SK-N-SH treated with all-trans-retinoic acid at 6 μM for 48 hours (cell line): ENCODE measurements at regions not wholly inside any gene's neighbourhood (a gene's known extent, or its start where the extent isn't known, plus 50 kb on each side); places are given as distances from the start of the nearest gene placed in this dataset.

Source experiments
- ARNTL ChIP-seq: fragments of 450-650 bp; formaldehyde crosslinking; IDR thresholded peaks from 2 replicates; pipeline ENCODE4 v1.5.0; 2020; ENCODE audit warnings: low read depth, mild to moderate bottlenecking, moderate library complexity, borderline replicate concordance
- BACH2 ChIP-seq: fragments of 250-450 bp; sonication (Bioruptor Pico); IDR thresholded peaks from 2 replicates; pipeline ENCODE4 v1.9.0; 2021; ENCODE audit warnings: mild to moderate bottlenecking, borderline replicate concordance
- CSDC2 ChIP-seq: fragments of 250-450 bp; sonication (Bioruptor Pico); IDR thresholded peaks from 2 replicates; pipeline ENCODE4 v1.5.0; 2020; ENCODE audit warnings: mild to moderate bottlenecking, moderate library complexity
- ISL1 ChIP-seq: fragments of 250-450 bp; sonication (Bioruptor Pico); IDR thresholded peaks from 2 replicates; pipeline ENCODE4 v2.1.2; 2022; ENCODE audit warnings: mild to moderate bottlenecking, moderate library complexity
- OSR1 ChIP-seq: fragments of 250-450 bp; sonication (Bioruptor Pico); IDR thresholded peaks from 2 replicates; pipeline ENCODE4 v1.8.0; 2022; ENCODE audit warnings: moderate library complexity, mild to moderate bottlenecking, inconsistent platforms
- PATZ1 ChIP-seq: fragments of 250-450 bp; sonication (Bioruptor Pico); IDR thresholded peaks from 2 replicates; pipeline ENCODE4 v1.8.0; 2020; ENCODE audit warnings: mild to moderate bottlenecking, moderate library complexity, borderline replicate concordance
- PPARA ChIP-seq: fragments of 250-450 bp; sonication (Bioruptor Pico); IDR thresholded peaks from 2 replicates; pipeline ENCODE4 v1.5.0; 2020; ENCODE audit warnings: mild to moderate bottlenecking, borderline replicate concordance
- TSHZ2 ChIP-seq: fragments of 250-450 bp; sonication (Bioruptor Pico); IDR thresholded peaks from 2 replicates; pipeline ENCODE4 v1.5.0; 2020; ENCODE audit warnings: mild to moderate bottlenecking, moderate library complexity
- ZFP30 ChIP-seq: fragments of 450-650 bp; formaldehyde crosslinking; IDR thresholded peaks from 2 replicates; pipeline ENCODE4 v1.5.0; 2022; ENCODE audit warnings: mild to moderate bottlenecking, moderate library complexity
- ZNF565 ChIP-seq: fragments of 450-650 bp; formaldehyde crosslinking; conservative IDR thresholded peaks from 2 replicates; pipeline ENCODE4 v1.5.0; 2020; ENCODE audit warnings: low read depth, mild to moderate bottlenecking, moderate library complexity
- TF ChIP-seq, protein P1 (sequence below): fragments of 250-450 bp; sonication (Bioruptor Pico); IDR thresholded peaks from 2 replicates; pipeline ENCODE4 v1.8.0; 2021; ENCODE audit warnings: low read depth, mild to moderate bottlenecking, moderate library complexity, borderline replicate concordance

GRCh38 chr2:121104721-121105141 is 180.3 kb downstream of the TFCP2L1 start:
- TF ChIP-seq BACH2 (CRISPR knock-in tag), result no peak
- no peak for TF ChIP-seq CSDC2 (CRISPR knock-in tag)
- TF ChIP-seq OSR1 (CRISPR knock-in tag), result no peak
- TF ChIP-seq, protein P1, sequence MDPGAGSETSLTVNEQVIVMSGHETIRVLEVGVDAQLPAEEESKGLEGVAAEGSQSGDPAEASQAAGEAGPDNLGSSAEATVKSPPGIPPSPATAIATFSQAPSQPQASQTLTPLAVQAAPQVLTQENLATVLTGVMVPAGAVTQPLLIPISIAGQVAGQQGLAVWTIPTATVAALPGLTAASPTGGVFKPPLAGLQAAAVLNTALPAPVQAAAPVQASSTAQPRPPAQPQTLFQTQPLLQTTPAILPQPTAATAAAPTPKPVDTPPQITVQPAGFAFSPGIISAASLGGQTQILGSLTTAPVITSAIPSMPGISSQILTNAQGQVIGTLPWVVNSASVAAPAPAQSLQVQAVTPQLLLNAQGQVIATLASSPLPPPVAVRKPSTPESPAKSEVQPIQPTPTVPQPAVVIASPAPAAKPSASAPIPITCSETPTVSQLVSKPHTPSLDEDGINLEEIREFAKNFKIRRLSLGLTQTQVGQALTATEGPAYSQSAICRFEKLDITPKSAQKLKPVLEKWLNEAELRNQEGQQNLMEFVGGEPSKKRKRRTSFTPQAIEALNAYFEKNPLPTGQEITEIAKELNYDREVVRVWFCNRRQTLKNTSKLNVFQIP (CRISPR knock-in tag), result no peak
- TF ChIP-seq ARNTL, result no peak
- no peak for TF ChIP-seq PPARA (CRISPR knock-in tag)
- TF ChIP-seq ISL1 (CRISPR knock-in tag), result no peak
- no peak for TF ChIP-seq ZFP30 (CRISPR knock-in tag)
- no peak for TF ChIP-seq ZNF565 (CRISPR knock-in tag)
- no peak for TF ChIP-seq PATZ1 (CRISPR knock-in tag)
- TF ChIP-seq TSHZ2 (CRISPR knock-in tag), result no peak
